Osteoblast (primary cell): ENCODE measurements at regions not wholly inside any gene's neighbourhood (a gene's known extent, or its start where the extent isn't known, plus 50 kb on each side); places are given as distances from the start of the nearest gene placed in this dataset.

Source experiments
- DNase-seq: peaks from one replicate; pipeline ENCODE4 v3.0.0; 2011; ENCODE audit warnings: low spot score, mixed read lengths; ENCODE audit not compliant: insufficient read length; ENCODE audit errors: missing footprints
- H2AFZ ChIP-seq: 2 replicates; pipeline ENCODE4 v1.6.0; 2011; ENCODE audit warnings: mild to moderate bottlenecking, low read length
- H3K27ac ChIP-seq: 2 replicates; pipeline ENCODE4 v1.5.1; 2011; ENCODE audit warnings: mild to moderate bottlenecking, low read depth, low read length, moderate library complexity
- H3K27me3 ChIP-seq: 2 replicates; pipeline ENCODE4 v1.6.0; 2012; ENCODE audit warnings: mild to moderate bottlenecking, control low read depth, inconsistent platforms, low read length, moderate library complexity; ENCODE audit not compliant: insufficient read depth
- H3K36me3 ChIP-seq: 2 replicates; pipeline ENCODE4 v1.5.1; 2011; ENCODE audit warnings: mild to moderate bottlenecking, low read length, control low read depth, moderate library complexity; ENCODE audit not compliant: insufficient read depth
- H3K4me1 ChIP-seq: 2 replicates; pipeline ENCODE4 v1.5.1; 2011; ENCODE audit warnings: mild to moderate bottlenecking, low read length, control low read depth, moderate library complexity; ENCODE audit not compliant: insufficient read depth
- H3K4me2 ChIP-seq: 2 replicates; pipeline ENCODE4 v1.6.0; 2011; ENCODE audit warnings: mild to moderate bottlenecking, low read length; ENCODE audit not compliant: insufficient read depth
- H3K4me3 ChIP-seq: fragments of 200-600 bp; sonication (generic); 3 replicates; pipeline ENCODE4 v1.5.1; 2012; ENCODE audit warnings: mild to moderate bottlenecking, low read length, inconsistent platforms; ENCODE audit not compliant: insufficient read depth
- H3K79me2 ChIP-seq: 2 replicates; pipeline ENCODE4 v1.6.0; 2012; ENCODE audit warnings: mild to moderate bottlenecking, low read length, control low read depth, inconsistent platforms; ENCODE audit not compliant: insufficient read depth
- H3K9me3 ChIP-seq: 2 replicates; pipeline ENCODE4 v1.5.1; 2011; ENCODE audit warnings: low read depth, low read length, control low read depth
- H4K20me1 ChIP-seq: 2 replicates; pipeline ENCODE4 v1.6.0; 2012; ENCODE audit warnings: mild to moderate bottlenecking, low read length, control low read depth; ENCODE audit not compliant: insufficient read depth
- TF ChIP-seq, protein P1 (sequence below): IDR thresholded peaks from 2 replicates; pipeline ENCODE4 v1.5.1; 2011; ENCODE audit warnings: mild to moderate bottlenecking, low read depth, low read length, moderate library complexity; ENCODE audit errors: extremely low read depth

- H3K4me2 ChIP-seq, result no peak overlapping the region
- H3K9me3 ChIP-seq, result no peaks in the 10 kb centered on the region
- H2AFZ ChIP-seq, result no peak overlapping the region
- no peaks in the 10 kb centered on the region for H3K27me3 ChIP-seq
- no peaks in the 10 kb centered on the region for H3K4me1 ChIP-seq
- no peak overlapping the region for H3K27ac ChIP-seq
- H3K36me3 ChIP-seq, result no peaks in the 10 kb centered on the region
- H4K20me1 ChIP-seq, result no peaks in the 10 kb centered on the region
- no peak overlapping the region for H3K4me3 ChIP-seq
- no peak for DNase-seq
- H3K79me2 ChIP-seq, result no peaks in the 10 kb centered on the region
- TF ChIP-seq, protein P1, sequence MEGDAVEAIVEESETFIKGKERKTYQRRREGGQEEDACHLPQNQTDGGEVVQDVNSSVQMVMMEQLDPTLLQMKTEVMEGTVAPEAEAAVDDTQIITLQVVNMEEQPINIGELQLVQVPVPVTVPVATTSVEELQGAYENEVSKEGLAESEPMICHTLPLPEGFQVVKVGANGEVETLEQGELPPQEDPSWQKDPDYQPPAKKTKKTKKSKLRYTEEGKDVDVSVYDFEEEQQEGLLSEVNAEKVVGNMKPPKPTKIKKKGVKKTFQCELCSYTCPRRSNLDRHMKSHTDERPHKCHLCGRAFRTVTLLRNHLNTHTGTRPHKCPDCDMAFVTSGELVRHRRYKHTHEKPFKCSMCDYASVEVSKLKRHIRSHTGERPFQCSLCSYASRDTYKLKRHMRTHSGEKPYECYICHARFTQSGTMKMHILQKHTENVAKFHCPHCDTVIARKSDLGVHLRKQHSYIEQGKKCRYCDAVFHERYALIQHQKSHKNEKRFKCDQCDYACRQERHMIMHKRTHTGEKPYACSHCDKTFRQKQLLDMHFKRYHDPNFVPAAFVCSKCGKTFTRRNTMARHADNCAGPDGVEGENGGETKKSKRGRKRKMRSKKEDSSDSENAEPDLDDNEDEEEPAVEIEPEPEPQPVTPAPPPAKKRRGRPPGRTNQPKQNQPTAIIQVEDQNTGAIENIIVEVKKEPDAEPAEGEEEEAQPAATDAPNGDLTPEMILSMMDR, result no peak
Measured at GRCh38 chr20:60177080-60177479, 218.9 kb downstream of the CDH26 start.

DNA sequence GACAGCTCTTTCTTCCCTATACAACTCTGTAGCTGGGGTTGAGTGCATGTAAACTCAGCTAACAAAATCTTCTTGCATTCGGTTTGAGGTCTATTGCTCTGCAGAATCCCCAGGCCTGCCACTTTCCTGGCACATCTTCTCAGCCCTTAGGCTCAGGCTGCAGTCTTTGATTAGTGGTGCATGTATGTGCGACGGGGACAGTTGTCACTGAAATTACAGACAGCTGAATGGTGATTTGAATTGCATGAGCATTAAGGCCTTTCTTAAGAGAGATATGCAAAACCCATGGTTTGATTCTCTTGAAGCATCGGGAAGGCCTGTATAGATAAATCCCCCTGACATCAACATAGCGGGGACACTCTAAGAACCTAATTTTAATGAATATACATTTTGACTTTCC is 222.8 kb downstream of the CDH26 start:
- H3K79me2 ChIP-seq, result no peaks in the 10 kb centered on the region
- no peak overlapping the region for H3K4me3 ChIP-seq
- H3K36me3 ChIP-seq, result no peaks in the 10 kb centered on the region
- no peak for DNase-seq
- no peak overlapping the region for H2AFZ ChIP-seq
- H3K27me3 ChIP-seq, result no peaks in the 10 kb centered on the region
- H3K4me2 ChIP-seq, result no peak overlapping the region
- H3K27ac ChIP-seq, result no peak overlapping the region
- H4K20me1 ChIP-seq, result no peaks in the 10 kb centered on the region
- TF ChIP-seq, protein P1, result no peak
- no peaks in the 10 kb centered on the region for H3K4me1 ChIP-seq
- H3K9me3 ChIP-seq, result no peaks in the 10 kb centered on the region

GRCh38 chr20:60186412-60186811 is 228.2 kb downstream of the CDH26 start:
- Histone ChIP-seq H3K27ac (no peak overlapping the region), H4K20me1 (no peaks in the 10 kb centered on the region), H3K79me2 (no peaks in the 10 kb centered on the region), H3K36me3 (no peaks in the 10 kb centered on the region), H3K4me2 (no peak overlapping the region), H3K9me3 (no peaks in the 10 kb centered on the region), H2AFZ (no peak overlapping the region), H3K27me3 (no peaks in the 10 kb centered on the region), H3K4me1 (no peaks in the 10 kb centered on the region), H3K4me3 (no peak overlapping the region)
- DNase-seq, result no peak
- TF ChIP-seq, protein P1, result no peak

GRCh38 chr20:60187683-60188082 is 229.5 kb downstream of the CDH26 start:
- no peaks in the 10 kb centered on the region for H3K27me3 ChIP-seq
- no peak for DNase-seq
- H3K9me3 ChIP-seq, result no peaks in the 10 kb centered on the region
- no peaks in the 10 kb centered on the region for H3K36me3 ChIP-seq
- no peaks in the 10 kb centered on the region for H3K79me2 ChIP-seq
- H3K27ac ChIP-seq, result no peak overlapping the region
- no peaks in the 10 kb centered on the region for H4K20me1 ChIP-seq
- TF ChIP-seq, protein P1, result no peak
- no peak overlapping the region for H2AFZ ChIP-seq
- H3K4me3 ChIP-seq, result no peak overlapping the region
- H3K4me1 ChIP-seq, result no peaks in the 10 kb centered on the region
- H3K4me2 ChIP-seq, result no peak overlapping the region
